HG03097 (cell line): ENCODE measurements at regions not wholly inside any gene's neighbourhood (a gene's known extent, or its start where the extent isn't known, plus 50 kb on each side); places are given as distances from the start of the nearest gene placed in this dataset.

Experiments
- ATAC-seq: cut with Tn5 transposase; IDR thresholded peaks from one replicate; pipeline ENCODE4 v1.9.1; 2021; ENCODE audit not compliant: unreplicated experiment, low FRiP score

- no peak for ATAC-seq
Observed at GRCh38 chr16:73390491-73390890, 342.6 kb upstream of the ZFHX3 start.

GRCh38 chr16:73389085-73389484, 341.2 kb upstream of the ZFHX3 start:
- no peak for ATAC-seq

- no peak for ATAC-seq
Observed at GRCh38 chr16:73387979-73388378, 340.1 kb upstream of the ZFHX3 start.

- ATAC-seq: no peak
Observed at GRCh38 chr16:73385696-73386095, 337.8 kb upstream of the ZFHX3 start.

- ATAC-seq: no peak
Observed at GRCh38 chr16:73384506-73385089, 336.7 kb upstream of the ZFHX3 start.

- no peak for ATAC-seq
Observed at GRCh38 chr16:73383988-73384365, 336.0 kb upstream of the ZFHX3 start.

GRCh38 chr16:73383195-73383987, 335.5 kb upstream of the ZFHX3 start:
- ATAC-seq: no peak

- no peak for ATAC-seq
Observed at GRCh38 chr16:73378471-73378870, 330.5 kb upstream of the ZFHX3 start.

- no peak for ATAC-seq
Observed at GRCh38 chr16:73371584-73372319, 323.8 kb upstream of the ZFHX3 start.

GRCh38 chr16:73369851-73370250, 321.9 kb upstream of the ZFHX3 start:
- no peak for ATAC-seq

GRCh38 chr16:73368715-73369114, 320.8 kb upstream of the ZFHX3 start:
- ATAC-seq: no peak

GRCh38 chr16:73365016-73365551, 317.2 kb upstream of the ZFHX3 start:
- no peak for ATAC-seq

GRCh38 chr16:73364413-73364812, 316.5 kb upstream of the ZFHX3 start:
- no peak for ATAC-seq

GRCh38 chr16:73361061-73361460, 313.1 kb upstream of the ZFHX3 start:
- no peak for ATAC-seq

GRCh38 chr16:73356401-73357079, 308.6 kb upstream of the ZFHX3 start:
- ATAC-seq: no peak

GRCh38 chr16:73355981-73356380, 308.1 kb upstream of the ZFHX3 start:
- ATAC-seq: no peak

- ATAC-seq: no peak
Observed at GRCh38 chr16:73354434-73354833, 306.5 kb upstream of the ZFHX3 start.

- ATAC-seq: no peak
Observed at GRCh38 chr16:73350707-73351452, 303.0 kb upstream of the ZFHX3 start.

GRCh38 chr16:73347500-73348375, 299.8 kb upstream of the ZFHX3 start:
- ATAC-seq: no peak
